Cardiac fibroblast (primary cell): ENCODE measurements at regions not wholly inside any gene's neighbourhood (a gene's known extent, or its start where the extent isn't known, plus 50 kb on each side); places are given as distances from the start of the nearest gene placed in this dataset.
A peak's percentile ranks its signal among the peaks of the same experiment; 100 is the strongest.

Experiments
- DNase-seq, 2 donors: peaks; one replicate each; pipeline versions ENCODE4 v3.0.0 to v3.0.0-alpha.2; 2010; ENCODE audit warnings: low read depth in 2 of 2
- H3K4me3 ChIP-seq, 2 donors: replicated peaks in 1 of 2; 1 replicate in 1 of 2; 2 replicates in 1 of 2; pipeline ENCODE4 v1.5.1; 2011; ENCODE audit warnings: low read depth in 2 of 2, low read length in 2 of 2, mild to moderate bottlenecking in 2 of 2, moderate library complexity in 1 of 2
- TF ChIP-seq, protein P1 (sequence below): IDR thresholded peaks from one replicate; pipeline ENCODE4 v1.5.1; 2011; ENCODE audit warnings: low read depth, mild to moderate bottlenecking, low read length, inconsistent platforms

GRCh38 chr2:200050921-200051610 lies 95.7 kb downstream of the MAIP1 start:
- H3K4me3 ChIP-seq: no peak overlapping the region
- TF ChIP-seq, protein P1, sequence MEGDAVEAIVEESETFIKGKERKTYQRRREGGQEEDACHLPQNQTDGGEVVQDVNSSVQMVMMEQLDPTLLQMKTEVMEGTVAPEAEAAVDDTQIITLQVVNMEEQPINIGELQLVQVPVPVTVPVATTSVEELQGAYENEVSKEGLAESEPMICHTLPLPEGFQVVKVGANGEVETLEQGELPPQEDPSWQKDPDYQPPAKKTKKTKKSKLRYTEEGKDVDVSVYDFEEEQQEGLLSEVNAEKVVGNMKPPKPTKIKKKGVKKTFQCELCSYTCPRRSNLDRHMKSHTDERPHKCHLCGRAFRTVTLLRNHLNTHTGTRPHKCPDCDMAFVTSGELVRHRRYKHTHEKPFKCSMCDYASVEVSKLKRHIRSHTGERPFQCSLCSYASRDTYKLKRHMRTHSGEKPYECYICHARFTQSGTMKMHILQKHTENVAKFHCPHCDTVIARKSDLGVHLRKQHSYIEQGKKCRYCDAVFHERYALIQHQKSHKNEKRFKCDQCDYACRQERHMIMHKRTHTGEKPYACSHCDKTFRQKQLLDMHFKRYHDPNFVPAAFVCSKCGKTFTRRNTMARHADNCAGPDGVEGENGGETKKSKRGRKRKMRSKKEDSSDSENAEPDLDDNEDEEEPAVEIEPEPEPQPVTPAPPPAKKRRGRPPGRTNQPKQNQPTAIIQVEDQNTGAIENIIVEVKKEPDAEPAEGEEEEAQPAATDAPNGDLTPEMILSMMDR: no peak
- no peak for DNase-seq

- TF ChIP-seq, protein P1: no peak
- H3K4me3 ChIP-seq: no peak overlapping the region
- no peak for DNase-seq
These were observed 96.2 kb downstream of the MAIP1 start for GRCh38 chr2:200051611-200051945.

GRCh38 chr2:200052627-200053026 lies 97.2 kb downstream of the MAIP1 start:
- H3K4me3 ChIP-seq: no peak overlapping the region
- DNase-seq: no peak
- TF ChIP-seq, protein P1: no peak

GRCh38 chr2:200054681-200055468 lies 99.5 kb downstream of the MAIP1 start:
- H3K4me3 ChIP-seq: no peak overlapping the region
- no peak for DNase-seq
- TF ChIP-seq, protein P1: peak; percentile 11

- H3K4me3 ChIP-seq: no peak overlapping the region
- TF ChIP-seq, protein P1: no peak
- peak in 1 of 2 donors; percentile 21 for DNase-seq
These were observed 100.7 kb downstream of the MAIP1 start for GRCh38 chr2:200056105-200056504.

- no peak overlapping the region for H3K4me3 ChIP-seq
- no peak for DNase-seq
- TF ChIP-seq, protein P1: no peak
These were observed 107.8 kb downstream of the MAIP1 start for GRCh38 chr2:200063155-200063554.
